GM12872 (cell line): ENCODE measurements at regions not wholly inside any gene's neighbourhood (a gene's known extent, or its start where the extent isn't known, plus 50 kb on each side); places are given as distances from the start of the nearest gene placed in this dataset.

Source experiments
- CTCF ChIP-seq: IDR thresholded peaks from 3 replicates; pipeline ENCODE4 v1.5.1; 2011; ENCODE audit warnings: low read depth, mild to moderate bottlenecking, low read length, moderate library complexity; ENCODE audit not compliant: insufficient read depth

GRCh38 chr12:85373045-85373444 lies 93.0 kb downstream of the ALX1 start:
- no peak for TF ChIP-seq CTCF

- no peak for TF ChIP-seq CTCF
Measured at GRCh38 chr12:85374981-85375380, 95.0 kb downstream of the ALX1 start.

GRCh38 chr12:85385406-85385805 lies 105.4 kb downstream of the ALX1 start:
- no peak for TF ChIP-seq CTCF

- TF ChIP-seq CTCF, result no peak
Measured at GRCh38 chr12:85390266-85390665, 110.2 kb downstream of the ALX1 start.

- TF ChIP-seq CTCF, result no peak
Measured at GRCh38 chr12:85392508-85392907, 112.5 kb downstream of the ALX1 start.

GRCh38 chr12:85393606-85394005 lies 113.6 kb downstream of the ALX1 start:
- no peak for TF ChIP-seq CTCF

GRCh38 chr12:85394065-85394464 lies 114.0 kb downstream of the ALX1 start:
- no peak for TF ChIP-seq CTCF

- no peak for TF ChIP-seq CTCF
Measured at GRCh38 chr12:85394809-85395208, 114.8 kb downstream of the ALX1 start.
